Neural progenitor cell (in vitro differentiated cells): ENCODE measurements at regions not wholly inside any gene's neighbourhood (a gene's known extent, or its start where the extent isn't known, plus 50 kb on each side); places are given as distances from the start of the nearest gene placed in this dataset.

Experiments
- CTCF ChIP-seq: fragments of 200-600 bp; sonication (generic); IDR thresholded peaks from 2 replicates; pipeline ENCODE4 v1.5.1; 2017; ENCODE audit warnings: antibody characterized with exemption, mild to moderate bottlenecking
- EZH2 ChIP-seq: fragments of 200-600 bp; sonication (generic); IDR thresholded peaks from 2 replicates; pipeline ENCODE4 v1.6.1; 2017; ENCODE audit warnings: antibody characterized with exemption, mild to moderate bottlenecking, moderate library complexity
- EZH2phosphoT487 ChIP-seq: fragments of 200-600 bp; sonication (generic); IDR thresholded peaks from 2 replicates; pipeline ENCODE4 v1.6.1; 2017; ENCODE audit warnings: antibody characterized with exemption

- TF ChIP-seq CTCF (no peak), EZH2 (no peak), EZH2phosphoT487 (no peak)
These were observed 446.5 kb downstream of the SPRY1 start for GRCh38 chr4:123843137-123843536.
